HFFc6 (cell line): ENCODE measurements at regions not wholly inside any gene's neighbourhood (a gene's known extent, or its start where the extent isn't known, plus 50 kb on each side); places are given as distances from the start of the nearest gene placed in this dataset.

Source experiments
- DNase-seq: peaks from one replicate; pipeline ENCODE4 v3.0.0-alpha.2; 2018
- H3K27ac Mint-ChIP-seq: 2 replicates; pipeline ENCODE4 v1.8.0; 2020; ENCODE audit warnings: mild to moderate bottlenecking, mixed read lengths
- H3K27me3 Mint-ChIP-seq: 2 replicates; pipeline ENCODE4 v1.8.0; 2021; ENCODE audit warnings: mild to moderate bottlenecking, moderate library complexity, mixed read lengths; ENCODE audit not compliant: insufficient read depth
- H3K36me3 Mint-ChIP-seq: 2 replicates; pipeline ENCODE4 v1.8.0; 2021; ENCODE audit warnings: low read depth, mixed read lengths
- H3K4me1 Mint-ChIP-seq: 2 replicates; pipeline ENCODE4 v1.8.0; 2020; ENCODE audit warnings: low read depth, mixed read lengths
- H3K4me3 Mint-ChIP-seq: 2 replicates; pipeline ENCODE4 v1.8.0; 2020; ENCODE audit warnings: mild to moderate bottlenecking, moderate library complexity, mixed read lengths
- H3K9me3 Mint-ChIP-seq: 2 replicates; pipeline ENCODE4 v1.8.0; 2020; ENCODE audit warnings: mild to moderate bottlenecking, mixed read lengths
- CTCF ChIP-seq: fragments of 200-600 bp; sonication (generic); IDR thresholded peaks from 2 replicates; pipeline ENCODE4 v1.5.0; 2021; ENCODE audit warnings: antibody characterized with exemption, mild to moderate bottlenecking

- Mint-ChIP-seq H3K27me3 (peaks cover 37% of the 10 kb centered on the region), H3K36me3 (no peaks in the 10 kb centered on the region), H3K27ac (no peak overlapping the region), H3K4me3 (no peak overlapping the region), H3K4me1 (peaks cover 7% of the 10 kb centered on the region), H3K9me3 (no peaks in the 10 kb centered on the region)
- no peak for TF ChIP-seq CTCF
- no peak for DNase-seq
Observed at GRCh38 chr9:113776194-113776593, 99.9 kb upstream of the ZNF618 start.

- H3K4me1 Mint-ChIP-seq, result no peaks in the 10 kb centered on the region
- no peaks in the 10 kb centered on the region for H3K9me3 Mint-ChIP-seq
- no peak for DNase-seq
- no peaks in the 10 kb centered on the region for H3K36me3 Mint-ChIP-seq
- H3K27me3 Mint-ChIP-seq, result peaks cover 47% of the 10 kb centered on the region
- no peak for TF ChIP-seq CTCF
- H3K27ac Mint-ChIP-seq, result no peak overlapping the region
- H3K4me3 Mint-ChIP-seq, result no peak overlapping the region
Observed at GRCh38 chr9:113781381-113781780, 94.7 kb upstream of the ZNF618 start.

- TF ChIP-seq CTCF, result no peak
- DNase-seq, result no peak
- H3K27ac Mint-ChIP-seq, result no peak overlapping the region
- H3K36me3 Mint-ChIP-seq, result no peaks in the 10 kb centered on the region
- no peaks in the 10 kb centered on the region for H3K4me1 Mint-ChIP-seq
- no peak overlapping the region for H3K4me3 Mint-ChIP-seq
- H3K27me3 Mint-ChIP-seq, result peaks cover 47% of the 10 kb centered on the region
- no peaks in the 10 kb centered on the region for H3K9me3 Mint-ChIP-seq
Observed at GRCh38 chr9:113781896-113782295, 94.2 kb upstream of the ZNF618 start.

- Mint-ChIP-seq H3K4me3 (no peak overlapping the region), H3K9me3 (no peaks in the 10 kb centered on the region), H3K4me1 (no peaks in the 10 kb centered on the region), H3K36me3 (no peaks in the 10 kb centered on the region), H3K27me3 (peaks cover 52% of the 10 kb centered on the region), H3K27ac (no peak overlapping the region)
- no peak for TF ChIP-seq CTCF
- DNase-seq, result no peak
Observed at GRCh38 chr9:113783475-113783874, 92.6 kb upstream of the ZNF618 start.

- Mint-ChIP-seq H3K36me3 (no peaks in the 10 kb centered on the region), H3K4me1 (no peaks in the 10 kb centered on the region), H3K27ac (no peak overlapping the region), H3K27me3 (peaks cover 49% of the 10 kb centered on the region), H3K4me3 (no peak overlapping the region), H3K9me3 (no peaks in the 10 kb centered on the region)
- TF ChIP-seq CTCF, result no peak
- DNase-seq, result no peak
Observed at GRCh38 chr9:113785334-113785733, 90.8 kb upstream of the ZNF618 start.

- Mint-ChIP-seq H3K27me3 (peaks cover 54% of the 10 kb centered on the region), H3K27ac (no peak overlapping the region), H3K4me3 (no peak overlapping the region), H3K36me3 (no peaks in the 10 kb centered on the region), H3K4me1 (no peaks in the 10 kb centered on the region), H3K9me3 (peaks cover 3% of the 10 kb centered on the region; the same call in 1 of the 2 replicates)
- no peak for TF ChIP-seq CTCF
- no peak for DNase-seq
Observed at GRCh38 chr9:113786071-113786470, 90.0 kb upstream of the ZNF618 start.
